ENCODE measurements at regions not wholly inside any gene's neighbourhood (a gene's known extent, or its start where the extent isn't known, plus 50 kb on each side); places are given as distances from the start of the nearest gene placed in this dataset.

GRCh38 chr4:161132715-161133425, 1030.9 kb downstream of the FSTL5 start:
- no peak for DNase-seq (ENCODE audit: low spot score)

GRCh38 chr4:161121451-161121850, 1042.3 kb downstream of the FSTL5 start:
- no peak for DNase-seq (ENCODE audit: low spot score)

GRCh38 chr4:161101881-161102280, 1061.9 kb downstream of the FSTL5 start:
- DNase-seq (ENCODE audit: low spot score), result no peak

GRCh38 chr4:161097821-161098220, 1066.0 kb downstream of the FSTL5 start:
- DNase-seq (ENCODE audit: low spot score), result no peak

- DNase-seq (ENCODE audit: low spot score), result no peak
Measured at GRCh38 chr4:161061046-161061445, 1102.8 kb downstream of the FSTL5 start.

Measured in RKO (cell line).